Smooth muscle cell (in vitro differentiated cells): ENCODE measurements at regions not wholly inside any gene's neighbourhood (a gene's known extent, or its start where the extent isn't known, plus 50 kb on each side); places are given as distances from the start of the nearest gene placed in this dataset.

Experiments used
- DNase-seq: peaks from one replicate; lab custom pipeline; 2025; ENCODE audit not compliant: unreplicated experiment; lab: John Stamatoyannopoulos, UW
- H2AFZ ChIP-seq: fragments of 200-600 bp; sonication (generic); 2 replicates; pipeline ENCODE4 v1.6.0; 2016; ENCODE audit warnings: antibody characterized with exemption, low read depth, mild to moderate bottlenecking
- H3F3A ChIP-seq: fragments of 200-600 bp; sonication (generic); 2 replicates; pipeline ENCODE4 v1.6.0; 2017; ENCODE audit warnings: antibody characterized with exemption, low read depth
- H3K27ac ChIP-seq: fragments of 200-600 bp; sonication (generic); 2 replicates; pipeline ENCODE4 v1.5.1; 2016; ENCODE audit warnings: low read depth, mild to moderate bottlenecking
- H3K27me3 ChIP-seq: fragments of 200-600 bp; sonication (generic); 2 replicates; pipeline ENCODE4 v1.6.1; 2016; ENCODE audit warnings: low read depth, mild to moderate bottlenecking
- H3K36me3 ChIP-seq: fragments of 200-600 bp; sonication (generic); 2 replicates; pipeline ENCODE4 v1.5.1; 2016; ENCODE audit warnings: low read depth
- H3K4me1 ChIP-seq: fragments of 200-600 bp; sonication (generic); 2 replicates; pipeline ENCODE4 v1.5.1; 2016; ENCODE audit warnings: low read depth
- H3K4me2 ChIP-seq: fragments of 200-600 bp; sonication (generic); 2 replicates; pipeline ENCODE4 v1.6.0; 2016; ENCODE audit warnings: mild to moderate bottlenecking
- H3K4me3 ChIP-seq: fragments of 200-600 bp; sonication (generic); 2 replicates; pipeline ENCODE4 v1.5.1; 2016; ENCODE audit warnings: mild to moderate bottlenecking
- H3K79me2 ChIP-seq: fragments of 200-600 bp; sonication (generic); 2 replicates; pipeline ENCODE4 v1.6.0; 2016; ENCODE audit warnings: low read depth, mild to moderate bottlenecking
- H3K9ac ChIP-seq: fragments of 200-600 bp; sonication (generic); 2 replicates; pipeline ENCODE4 v1.6.0; 2016; ENCODE audit warnings: low read depth
- H3K9me3 ChIP-seq: fragments of 200-600 bp; sonication (generic); replicated peaks from 2 replicates; pipeline ENCODE4 v1.5.1; 2016; ENCODE audit warnings: low read depth
- H4K20me1 ChIP-seq: fragments of 200-600 bp; sonication (generic); 2 replicates; pipeline ENCODE4 v1.6.0; 2016; ENCODE audit warnings: low read depth
- WGBS: methylation state at CpG from one replicate; pipeline ENCODE4 v1.1.7; 2016; ENCODE audit warnings: low lambda C conversion rate; 5-methylcytosine and 5-hydroxymethylcytosine counted together
- TF ChIP-seq, protein P1 (sequence below): fragments of 200-600 bp; sonication (generic); IDR thresholded peaks from 2 replicates; pipeline ENCODE4 v1.5.1; 2017; ENCODE audit warnings: borderline replicate concordance, mild to moderate bottlenecking, antibody characterized with exemption; ENCODE audit not compliant: insufficient read depth, poor library complexity, severe bottlenecking

DNA sequence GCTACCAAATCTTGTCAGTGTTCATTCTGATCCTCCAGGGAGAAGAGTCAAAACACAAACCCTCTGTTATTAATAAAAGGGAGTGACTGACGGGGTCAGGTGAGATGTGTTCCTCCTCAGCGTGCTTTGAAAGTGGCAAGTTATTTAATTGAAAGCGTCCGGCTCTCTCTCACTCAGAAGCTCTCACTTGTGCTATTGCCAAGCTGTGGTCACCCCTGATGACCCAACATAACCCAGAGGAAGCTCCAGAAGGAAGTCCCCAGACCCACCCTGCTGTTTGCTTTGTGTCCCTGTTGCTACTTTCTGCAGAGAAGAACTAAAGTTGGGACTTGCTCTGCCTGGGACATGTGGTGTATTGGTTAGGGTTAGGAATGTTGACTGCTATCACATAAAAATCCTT, 235.6 kb downstream of the EDEM1 start:
- no peaks in the 10 kb centered on the region for H3K79me2 ChIP-seq
- 93% methylated on average over 4 of the region's 4 CpGs for WGBS

DNA sequence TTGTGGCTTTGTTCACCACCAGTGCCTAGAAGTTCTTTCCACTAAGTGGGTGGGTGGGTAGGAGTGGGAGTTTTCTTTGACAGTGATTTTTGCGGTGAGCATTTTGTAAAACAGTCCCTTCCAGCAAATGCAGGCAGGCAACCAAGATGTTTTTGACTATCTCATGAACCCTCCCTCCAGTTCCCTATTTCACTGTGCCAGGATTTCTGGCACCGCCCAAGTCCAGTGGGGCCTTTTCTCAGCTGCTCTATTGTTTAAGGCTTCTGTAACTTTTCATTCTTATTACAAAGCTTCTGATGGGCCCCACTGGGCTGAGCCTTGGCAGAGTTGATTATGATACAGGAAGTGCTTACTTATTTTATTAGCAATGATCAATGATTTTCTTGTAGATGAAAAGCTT, 236.0 kb downstream of the EDEM1 start:
- no peak overlapping the region for H3K4me3 ChIP-seq
- H4K20me1 ChIP-seq = no peaks in the 10 kb centered on the region
- no peaks in the 10 kb centered on the region for H3K79me2 ChIP-seq
- H3K27me3 ChIP-seq = no peaks in the 10 kb centered on the region
- H3K4me1 ChIP-seq = no peaks in the 10 kb centered on the region
- H2AFZ ChIP-seq = no peak overlapping the region
- no peak overlapping the region for H3K4me2 ChIP-seq
- H3K36me3 ChIP-seq = no peaks in the 10 kb centered on the region
- no peak overlapping the region for H3K27ac ChIP-seq
- H3K9ac ChIP-seq = no peak overlapping the region
- WGBS = 84% methylated on average over 2 of the region's 2 CpGs
- DNase-seq = no peak
- no peaks in the 10 kb centered on the region for H3F3A ChIP-seq
- no peaks in the 10 kb centered on the region for H3K9me3 ChIP-seq
- TF ChIP-seq, protein P1, sequence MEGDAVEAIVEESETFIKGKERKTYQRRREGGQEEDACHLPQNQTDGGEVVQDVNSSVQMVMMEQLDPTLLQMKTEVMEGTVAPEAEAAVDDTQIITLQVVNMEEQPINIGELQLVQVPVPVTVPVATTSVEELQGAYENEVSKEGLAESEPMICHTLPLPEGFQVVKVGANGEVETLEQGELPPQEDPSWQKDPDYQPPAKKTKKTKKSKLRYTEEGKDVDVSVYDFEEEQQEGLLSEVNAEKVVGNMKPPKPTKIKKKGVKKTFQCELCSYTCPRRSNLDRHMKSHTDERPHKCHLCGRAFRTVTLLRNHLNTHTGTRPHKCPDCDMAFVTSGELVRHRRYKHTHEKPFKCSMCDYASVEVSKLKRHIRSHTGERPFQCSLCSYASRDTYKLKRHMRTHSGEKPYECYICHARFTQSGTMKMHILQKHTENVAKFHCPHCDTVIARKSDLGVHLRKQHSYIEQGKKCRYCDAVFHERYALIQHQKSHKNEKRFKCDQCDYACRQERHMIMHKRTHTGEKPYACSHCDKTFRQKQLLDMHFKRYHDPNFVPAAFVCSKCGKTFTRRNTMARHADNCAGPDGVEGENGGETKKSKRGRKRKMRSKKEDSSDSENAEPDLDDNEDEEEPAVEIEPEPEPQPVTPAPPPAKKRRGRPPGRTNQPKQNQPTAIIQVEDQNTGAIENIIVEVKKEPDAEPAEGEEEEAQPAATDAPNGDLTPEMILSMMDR = no peak

More for the DNA sequence above, 235.6 kb downstream of the EDEM1 start:
- Histone ChIP-seq H3K27me3 (no peaks in the 10 kb centered on the region), H3K27ac (no peak overlapping the region), H3K36me3 (no peaks in the 10 kb centered on the region), H3K4me3 (no peak overlapping the region), H3K9ac (no peak overlapping the region), H3K9me3 (no peaks in the 10 kb centered on the region), H2AFZ (no peak overlapping the region), H3K4me1 (no peaks in the 10 kb centered on the region), H3F3A (no peaks in the 10 kb centered on the region), H4K20me1 (no peaks in the 10 kb centered on the region), H3K4me2 (no peak overlapping the region)
- no peak for DNase-seq
- TF ChIP-seq, protein P1 = no peak

DNA sequence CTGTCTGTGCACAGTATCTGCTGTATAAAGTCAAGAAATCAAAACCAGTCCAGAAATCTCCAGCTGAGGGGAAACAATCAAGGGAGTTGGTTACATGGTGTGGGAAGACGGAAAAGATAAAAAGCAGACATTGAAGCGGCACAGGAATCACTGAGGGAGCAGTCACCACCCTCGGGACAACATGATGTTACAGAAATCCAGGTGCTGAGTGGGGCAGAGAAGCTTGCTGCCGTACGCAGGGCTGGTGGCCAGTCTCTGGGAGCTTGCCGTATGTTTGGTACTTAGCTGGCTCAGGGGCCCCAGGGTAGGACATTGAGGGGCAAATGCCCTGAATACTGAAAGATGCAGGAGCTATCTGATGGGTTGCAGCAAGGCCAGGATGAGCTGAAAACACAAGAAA, 237.9 kb downstream of the EDEM1 start:
- Histone ChIP-seq H3K4me2 (no peak overlapping the region), H3K27me3 (no peaks in the 10 kb centered on the region), H3K4me3 (no peak overlapping the region), H3K9me3 (no peaks in the 10 kb centered on the region), H3K79me2 (no peaks in the 10 kb centered on the region), H4K20me1 (no peaks in the 10 kb centered on the region), H3K27ac (no peak overlapping the region), H3K9ac (no peak overlapping the region), H3F3A (no peaks in the 10 kb centered on the region), H2AFZ (no peak overlapping the region), H3K4me1 (no peaks in the 10 kb centered on the region), H3K36me3 (no peaks in the 10 kb centered on the region)
- 85% methylated on average over 6 of the region's 6 CpGs for WGBS
- TF ChIP-seq, protein P1 = no peak
- DNase-seq = no peak

DNA sequence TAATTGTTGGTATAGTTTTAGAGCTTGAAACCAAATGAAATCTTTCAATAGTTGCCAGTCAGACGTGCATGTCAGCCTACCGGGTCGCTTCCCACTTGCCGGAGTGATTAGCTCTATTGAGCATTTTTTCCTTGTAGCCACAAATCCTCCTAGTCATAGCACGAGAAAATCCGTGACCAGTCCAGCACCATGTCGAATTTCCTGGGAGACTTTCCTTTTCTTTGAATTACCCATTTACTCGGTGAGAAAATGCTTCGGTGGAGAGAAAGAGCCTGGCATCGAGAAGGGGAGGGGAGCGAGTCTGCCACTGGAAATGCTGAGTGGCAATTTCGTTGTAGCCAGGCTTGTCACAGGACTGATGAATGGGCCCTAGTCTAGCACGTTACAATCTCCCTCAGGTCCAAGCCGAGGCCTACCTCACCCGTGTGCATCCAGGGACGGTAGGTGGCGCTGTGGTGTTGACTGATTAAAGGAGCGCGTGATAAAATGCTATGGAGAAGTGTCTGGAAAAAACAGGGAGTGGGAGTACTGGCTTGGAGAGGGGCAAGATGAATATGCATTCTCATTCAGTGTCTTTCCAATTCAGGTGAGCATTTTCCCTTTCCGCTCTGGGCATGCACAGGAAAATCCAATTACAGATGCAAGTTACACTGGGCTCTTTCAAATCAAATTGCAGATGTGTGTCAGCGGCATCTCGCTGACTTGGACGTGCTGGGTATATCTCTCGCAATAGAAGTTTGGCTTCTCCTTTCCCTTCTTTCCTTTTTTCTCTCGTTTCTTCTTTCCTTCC, 238.8 kb downstream of the EDEM1 start:
- DNase-seq = peak; percentile 34
- H3K9ac ChIP-seq = no peak overlapping the region
- H3K4me3 ChIP-seq = no peak overlapping the region
- H3K36me3 ChIP-seq = no peaks in the 10 kb centered on the region
- 37% methylated on average over 25 of the region's 25 CpGs for WGBS
- no peaks in the 10 kb centered on the region for H3F3A ChIP-seq
- no peaks in the 10 kb centered on the region for H3K27me3 ChIP-seq
- no peak overlapping the region for H3K27ac ChIP-seq
- no peak overlapping the region for H2AFZ ChIP-seq
- H3K9me3 ChIP-seq = no peaks in the 10 kb centered on the region
- H3K4me1 ChIP-seq = no peaks in the 10 kb centered on the region
- no peaks in the 10 kb centered on the region for H3K79me2 ChIP-seq
- H3K4me2 ChIP-seq = no peak overlapping the region
- no peaks in the 10 kb centered on the region for H4K20me1 ChIP-seq
- TF ChIP-seq, protein P1 = peak; percentile 88
